B cell (primary cell): ENCODE measurements at regions not wholly inside any gene's neighbourhood (a gene's known extent, or its start where the extent isn't known, plus 50 kb on each side); places are given as distances from the start of the nearest gene placed in this dataset.

Experiments used
- ATAC-seq: fragments of 200-7000 bp; cut with Tn5 transposase; one replicate; pipeline ENCODE4 v1.10.0; 2021; ENCODE audit warnings: low read depth, mild to moderate bottlenecking, moderate number of reproducible peaks, moderate library complexity
- CTCF ChIA-PET: fragments of 350-600 bp; sonication (Branson Sonifier 250); formaldehyde crosslinking; loops from one replicate; lab custom pipeline; 2021; ENCODE audit warnings: antibody characterized with exemption, inconsistent platforms; lab: Charles Lee
- POLR2A ChIA-PET: fragments of 350-600 bp; sonication (Branson Sonifier 250); formaldehyde crosslinking; loops from one replicate; lab custom pipeline; 2021; ENCODE audit warnings: antibody characterized with exemption; lab: Charles Lee
- DNase-seq: peaks from one replicate; pipeline ENCODE4 v3.0.0; 2013
- H2AFZ ChIP-seq: 2 replicates; pipeline ENCODE4 v1.6.1; 2012; ENCODE audit warnings: mild to moderate bottlenecking, low read depth, low read length; ENCODE audit not compliant: insufficient read depth, poor library complexity, severe bottlenecking
- H3K27ac ChIP-seq, 2 donors: 1 replicate in 1 of 2; 2 replicates in 1 of 2; pipeline ENCODE4 v1.5.1; 2012 to 2013; ENCODE audit warnings: low read length in 2 of 2, mild to moderate bottlenecking in 2 of 2, moderate library complexity in 1 of 2
- H3K27me3 ChIP-seq, 4 experiments: fragments of 200-600 bp in 1 of 4; sonication (generic) in 1 of 4; replicated peaks in 1 of 4; 1 replicate in 2 of 4; 2 replicates in 2 of 4; pipeline versions ENCODE4 v1.6.1 to v1.7.0; 2013 to 2016; ENCODE audit warnings: low read length in 3 of 4, mild to moderate bottlenecking in 2 of 4, mixed read lengths in 1 of 4, moderate library complexity in 1 of 4; ENCODE audit not compliant: insufficient read depth in 4 of 4, control insufficient read depth in 3 of 4; ENCODE audit errors: control extremely low read depth in 1 of 4
- H3K36me3 ChIP-seq, 2 experiments: replicated peaks in 1 of 2; 1 replicate in 1 of 2; 2 replicates in 1 of 2; pipeline versions ENCODE4 v1.6.1 to v1.7.1; 2013; ENCODE audit warnings: low read length in 1 of 2; ENCODE audit not compliant: insufficient read depth in 2 of 2, control insufficient read depth in 1 of 2; ENCODE audit errors: control extremely low read depth in 1 of 2, extremely low read depth in 1 of 2
- H3K4me1 ChIP-seq, 2 donors: fragments of 200-600 bp in 1 of 2; sonication (generic) in 1 of 2; 1 replicate in 1 of 2; 2 replicates in 1 of 2; pipeline versions ENCODE4 v1.5.1 to v1.6.1; 2013 to 2017; ENCODE audit warnings: low read length in 2 of 2; ENCODE audit not compliant: control insufficient read depth in 2 of 2, insufficient read depth in 2 of 2
- H3K4me2 ChIP-seq: replicated peaks from 2 replicates; pipeline ENCODE3; 2012; ENCODE audit warnings: mild to moderate bottlenecking, low read depth, low read length; ENCODE audit not compliant: poor library complexity, severe bottlenecking
- H3K4me3 ChIP-seq, 5 experiments: fragments of 200-600 bp in 1 of 5; sonication (generic) in 1 of 5; 1 replicate in 3 of 5; 2 replicates in 2 of 5; pipeline versions ENCODE4 v1.5.1 to v1.7.0; 2011 to 2016; ENCODE audit warnings: low read length in 4 of 5, mild to moderate bottlenecking in 4 of 5, low read depth in 2 of 5, control low read depth in 1 of 5, moderate library complexity in 1 of 5; ENCODE audit not compliant: insufficient read depth in 1 of 5; ENCODE audit errors: control extremely low read depth in 1 of 5, extremely low read depth in 1 of 5
- H3K79me2 ChIP-seq: fragments of 200-600 bp; sonication (generic); one replicate; pipeline ENCODE4 v1.6.0; 2016; ENCODE audit warnings: low read length; ENCODE audit not compliant: control insufficient read depth, insufficient read depth
- H3K9ac ChIP-seq: fragments of 200-600 bp; sonication (generic); 2 replicates; pipeline ENCODE4 v1.6.1; 2017; ENCODE audit warnings: mild to moderate bottlenecking, low read length, moderate library complexity
- H3K9me3 ChIP-seq, 3 donors: one replicate each; pipeline versions ENCODE4 v1.6.1 to v1.7.1; 2013; ENCODE audit warnings: low read length in 2 of 3; ENCODE audit not compliant: control insufficient read depth in 2 of 3, insufficient read depth in 1 of 3; ENCODE audit errors: control extremely low read depth in 1 of 3
- H4K20me1 ChIP-seq: 2 replicates; pipeline ENCODE4 v1.6.0; 2012; ENCODE audit warnings: mild to moderate bottlenecking, low read length; ENCODE audit not compliant: insufficient read depth, control insufficient read depth, poor library complexity, severe bottlenecking
- H3K27ac Mint-ChIP-seq: one replicate; pipeline ENCODE4 v1.8.0; 2021; ENCODE audit warnings: mixed read lengths
- H3K27me3 Mint-ChIP-seq: one replicate; pipeline ENCODE4 v1.8.0; 2021; ENCODE audit warnings: mixed read lengths
- H3K4me1 Mint-ChIP-seq: one replicate; pipeline ENCODE4 v1.8.0; 2021; ENCODE audit warnings: mixed read lengths
- H3K4me3 Mint-ChIP-seq: one replicate; pipeline ENCODE4 v1.8.0; 2021; ENCODE audit warnings: mixed read lengths
- H3K9me3 Mint-ChIP-seq: one replicate; pipeline ENCODE4 v1.8.0; 2022; ENCODE audit warnings: mixed read lengths; ENCODE audit not compliant: insufficient read depth
- EZH2 ChIP-seq: IDR thresholded peaks from 2 replicates; pipeline ENCODE4 v1.6.1; 2012; ENCODE audit warnings: borderline replicate concordance, low read depth, mild to moderate bottlenecking, moderate library complexity, low read length; ENCODE audit not compliant: insufficient read depth, poor library complexity, severe bottlenecking
- WGBS: methylation state at CpG from one replicate; pipeline ENCODE4 v1.1.5; 2013; ENCODE audit warnings: missing lambda C conversion rate; ENCODE audit not compliant: insufficient coverage; 5-methylcytosine and 5-hydroxymethylcytosine counted together
- intact Hi-C: fragments of 100-400 bp; cut with micrococcal nuclease; formaldehyde crosslinking; loops from one replicate; pipeline ENCODE4 v1.10.0; 2022
- TF ChIP-seq, protein P1 (sequence below): fragments of 200-600 bp; IDR thresholded peaks from one replicate; pipeline ENCODE4 v1.8.0; 2022; ENCODE audit warnings: antibody characterized with exemption, mild to moderate bottlenecking

DNA sequence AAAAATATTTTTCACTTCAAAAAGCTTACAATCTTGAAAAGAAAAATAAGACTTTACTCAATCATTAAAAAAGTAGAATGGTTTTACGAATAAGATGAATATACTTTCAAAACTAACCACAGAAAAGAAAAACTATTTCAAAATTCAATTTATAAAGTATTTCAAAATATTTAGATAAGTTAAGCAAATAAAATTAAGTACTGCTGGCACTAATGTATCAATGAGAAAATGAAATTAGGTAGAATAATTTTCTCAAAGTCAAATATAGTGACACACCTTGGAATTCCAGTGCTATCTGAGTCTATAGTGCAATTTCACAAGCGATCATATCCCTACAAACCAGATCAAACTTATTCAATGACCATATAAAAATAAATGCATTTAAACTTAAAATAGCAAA, 109.8 kb upstream of the SEMA3A start:
- POLR2A ChIA-PET, result no interaction called here
- intact Hi-C loops, result no loop called here
- Histone ChIP-seq H3K4me3 (no peak overlapping the region), H3K9ac (no peak overlapping the region), H3K27ac (no peak overlapping the region), H3K36me3 (no peaks in the 10 kb centered on the region), H3K4me1 (no peaks in the 10 kb centered on the region), H3K9me3 (no peaks in the 10 kb centered on the region), H3K27me3 (no peaks in the 10 kb centered on the region), H3K79me2 (no peaks in the 10 kb centered on the region), H3K4me2 (no peak overlapping the region), H2AFZ (no peak overlapping the region), H4K20me1 (no peaks in the 10 kb centered on the region)
- TF ChIP-seq, protein P1, sequence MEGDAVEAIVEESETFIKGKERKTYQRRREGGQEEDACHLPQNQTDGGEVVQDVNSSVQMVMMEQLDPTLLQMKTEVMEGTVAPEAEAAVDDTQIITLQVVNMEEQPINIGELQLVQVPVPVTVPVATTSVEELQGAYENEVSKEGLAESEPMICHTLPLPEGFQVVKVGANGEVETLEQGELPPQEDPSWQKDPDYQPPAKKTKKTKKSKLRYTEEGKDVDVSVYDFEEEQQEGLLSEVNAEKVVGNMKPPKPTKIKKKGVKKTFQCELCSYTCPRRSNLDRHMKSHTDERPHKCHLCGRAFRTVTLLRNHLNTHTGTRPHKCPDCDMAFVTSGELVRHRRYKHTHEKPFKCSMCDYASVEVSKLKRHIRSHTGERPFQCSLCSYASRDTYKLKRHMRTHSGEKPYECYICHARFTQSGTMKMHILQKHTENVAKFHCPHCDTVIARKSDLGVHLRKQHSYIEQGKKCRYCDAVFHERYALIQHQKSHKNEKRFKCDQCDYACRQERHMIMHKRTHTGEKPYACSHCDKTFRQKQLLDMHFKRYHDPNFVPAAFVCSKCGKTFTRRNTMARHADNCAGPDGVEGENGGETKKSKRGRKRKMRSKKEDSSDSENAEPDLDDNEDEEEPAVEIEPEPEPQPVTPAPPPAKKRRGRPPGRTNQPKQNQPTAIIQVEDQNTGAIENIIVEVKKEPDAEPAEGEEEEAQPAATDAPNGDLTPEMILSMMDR, result no peak
- TF ChIP-seq EZH2, result no peak
- H3K4me1 Mint-ChIP-seq, result no peaks in the 10 kb centered on the region
- CTCF ChIA-PET, result no interaction called here
- ATAC-seq, result no peak
- H3K9me3 Mint-ChIP-seq, result no peaks in the 10 kb centered on the region
- no peak overlapping the region for H3K27ac Mint-ChIP-seq
- WGBS, result no CpG with 5 or more reads among the region's 2 CpGs
- DNase-seq, result no peak
- H3K27me3 Mint-ChIP-seq, result no peaks in the 10 kb centered on the region
- no peak overlapping the region for H3K4me3 Mint-ChIP-seq

DNA sequence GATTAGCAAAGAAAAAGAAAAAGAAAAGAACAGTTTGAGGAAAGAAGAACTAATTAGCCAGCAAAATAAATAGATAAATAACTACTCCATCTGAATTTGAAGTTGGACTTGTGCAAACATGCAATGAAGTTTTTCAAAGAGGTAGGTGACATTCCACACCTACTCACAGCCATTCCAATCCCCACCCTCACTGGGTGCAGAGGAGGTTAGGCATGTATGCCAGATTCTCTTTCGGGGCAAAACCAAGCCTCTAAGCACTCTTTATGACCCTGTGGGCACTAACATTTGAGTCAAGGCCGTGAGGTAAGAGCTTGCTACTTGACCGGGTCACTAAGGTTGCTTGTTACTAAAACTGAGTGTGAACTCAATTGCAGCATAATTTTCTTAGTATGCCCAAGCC, 108.4 kb upstream of the SEMA3A start:
- CTCF ChIA-PET, result no interaction called here
- H3K4me3 Mint-ChIP-seq, result no peak overlapping the region

More for the DNA sequence above, 108.4 kb upstream of the SEMA3A start:
- H3K4me2 ChIP-seq, result no peak overlapping the region
- no peak overlapping the region for H3K9ac ChIP-seq
- WGBS, result 67% methylated on average over 1 of the region's 3 CpGs
- Mint-ChIP-seq H3K4me1 (no peaks in the 10 kb centered on the region), H3K9me3 (no peaks in the 10 kb centered on the region), H3K27ac (no peak overlapping the region), H3K27me3 (no peaks in the 10 kb centered on the region)
- no peaks in the 10 kb centered on the region for H3K4me1 ChIP-seq
- DNase-seq (no peak), ATAC-seq (no peak)
- TF ChIP-seq, protein P1, result no peak
- TF ChIP-seq EZH2, result no peak
- intact Hi-C loops, result no loop called here
- H3K36me3 ChIP-seq, result no peaks in the 10 kb centered on the region
- no peak overlapping the region for H3K27ac ChIP-seq
- POLR2A ChIA-PET, result no interaction called here
- no peaks in the 10 kb centered on the region for H4K20me1 ChIP-seq
- H3K27me3 ChIP-seq, result no peaks in the 10 kb centered on the region
- H2AFZ ChIP-seq, result no peak overlapping the region
- no peak overlapping the region for H3K4me3 ChIP-seq
- H3K9me3 ChIP-seq, result no peaks in the 10 kb centered on the region
- no peaks in the 10 kb centered on the region for H3K79me2 ChIP-seq
